ENCODE measurements at regions not wholly inside any gene's neighbourhood (a gene's known extent, or its start where the extent isn't known, plus 50 kb on each side); places are given as distances from the start of the nearest gene placed in this dataset.
"Not testable (repeated sequence)": the region's sequence is repeated elsewhere in the genome, so short reads cannot be mapped to it uniquely, and the experiment has no call there.

DNA sequence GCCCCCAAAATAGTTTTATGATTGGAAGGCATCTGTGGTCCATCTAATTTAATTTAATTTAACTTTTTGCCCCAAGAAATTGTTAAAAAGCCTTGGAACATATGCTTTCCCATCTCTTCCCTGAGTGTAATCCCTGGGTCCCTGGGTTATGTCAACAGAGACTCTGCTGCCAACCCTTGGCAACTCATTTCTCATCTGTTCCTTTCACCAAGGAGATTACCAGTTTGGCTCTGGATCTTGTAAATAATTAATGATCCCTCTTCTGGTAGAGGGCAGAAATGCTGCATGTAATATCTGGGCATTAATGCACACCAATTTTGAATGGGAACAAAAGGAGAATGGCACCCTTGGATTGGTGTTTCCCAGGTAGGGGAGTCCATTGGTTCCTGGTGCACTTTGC is 514.2 kb downstream of the CCSER2 start:
- DNase-seq (ENCODE audit: low read depth in 4 of 4, low spot score in 2 of 4): no peak

GRCh38 chr10:84844461-84844860 is 516.1 kb downstream of the CCSER2 start:
- no peak for DNase-seq (ENCODE audit: low read depth in 4 of 4, low spot score in 2 of 4)

- DNase-seq (ENCODE audit: low read depth in 4 of 4, low spot score in 2 of 4): no peak
Observed at GRCh38 chr10:84845628-84846261, 517.4 kb downstream of the CCSER2 start.

GRCh38 chr10:84846658-84847316 is 518.4 kb downstream of the CCSER2 start:
- DNase-seq (ENCODE audit: low read depth in 4 of 4, low spot score in 2 of 4): no peak

GRCh38 chr10:84848967-84849366 is 520.6 kb downstream of the CCSER2 start:
- DNase-seq (ENCODE audit: low read depth in 4 of 4, low spot score in 2 of 4): no peak

GRCh38 chr10:84850826-84851225 is 522.4 kb downstream of the CCSER2 start:
- no peak for DNase-seq (ENCODE audit: low read depth in 4 of 4, low spot score in 2 of 4)

DNA sequence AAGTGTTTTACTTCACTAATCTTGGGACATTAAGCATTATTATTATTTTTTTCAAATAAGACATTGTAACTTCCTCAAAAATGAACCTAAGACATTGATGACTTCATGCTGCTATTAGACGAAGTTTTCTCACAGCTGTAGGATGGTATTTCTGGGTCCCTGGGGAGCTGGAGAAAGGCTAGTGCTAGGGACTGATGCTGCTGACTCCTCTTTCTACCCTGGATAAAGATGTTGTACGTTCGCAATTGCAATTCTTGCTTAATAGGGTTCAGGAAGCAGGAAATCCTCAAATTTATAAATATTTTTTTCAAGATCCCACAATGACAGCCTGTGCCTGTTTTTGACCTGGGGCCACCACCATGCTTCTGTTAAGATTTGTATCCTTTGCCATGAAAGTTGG is 526.0 kb downstream of the CCSER2 start:
- DNase-seq (ENCODE audit: low read depth in 4 of 4, low spot score in 2 of 4): no peak

DNA sequence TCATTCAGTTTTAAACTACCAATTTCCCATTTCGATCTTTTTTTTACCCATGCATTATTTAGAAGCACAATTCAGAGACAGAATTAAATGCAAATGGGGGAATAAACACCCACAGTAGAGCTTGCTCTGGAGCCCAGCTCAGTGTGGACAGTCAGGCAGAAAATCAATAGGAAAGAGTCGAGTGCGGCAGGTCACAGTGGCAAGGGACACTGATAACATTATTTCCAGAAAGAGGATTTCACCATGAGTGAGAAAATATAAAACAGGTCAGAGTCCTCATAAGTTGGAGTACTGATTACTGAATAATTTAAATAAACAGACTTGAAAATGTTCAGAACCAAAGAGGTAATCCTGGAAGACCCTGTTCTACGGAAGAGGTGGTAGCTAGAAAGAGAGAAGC is 532.5 kb downstream of the CCSER2 start:
- no peak for DNase-seq (ENCODE audit: low read depth in 4 of 4, low spot score in 2 of 4)

GRCh38 chr10:84862551-84862950 is 534.2 kb downstream of the CCSER2 start:
- DNase-seq (ENCODE audit: low read depth in 4 of 4, low spot score in 2 of 4): no peak

GRCh38 chr10:84863675-84864074 is 535.3 kb downstream of the CCSER2 start:
- no peak for DNase-seq (ENCODE audit: low read depth in 4 of 4, low spot score in 2 of 4)

GRCh38 chr10:84876116-84876999 is 548.0 kb downstream of the CCSER2 start:
- no peak for DNase-seq (ENCODE audit: low read depth in 4 of 4, low spot score in 2 of 4)

DNA sequence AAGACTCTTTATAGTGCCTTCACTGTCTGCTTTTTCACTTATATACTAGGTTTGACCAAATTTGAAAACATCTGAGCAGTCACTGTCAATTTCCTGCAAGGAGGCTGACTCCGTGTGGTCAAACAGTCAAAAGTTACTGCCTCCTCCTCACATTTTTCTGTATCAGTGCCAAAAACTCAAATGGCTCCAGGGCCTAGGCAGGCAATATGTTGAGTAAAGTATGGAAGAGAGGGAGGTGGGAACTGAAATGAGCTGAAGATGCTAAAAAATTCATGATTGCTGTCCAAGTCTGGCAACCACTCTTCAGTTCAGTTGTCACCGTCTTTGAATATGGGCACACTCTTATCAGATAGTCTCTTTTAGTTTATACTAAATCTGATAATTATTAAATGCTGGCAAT is 551.6 kb downstream of the CCSER2 start:
- no peak for DNase-seq (ENCODE audit: low read depth in 4 of 4, low spot score in 2 of 4)

DNA sequence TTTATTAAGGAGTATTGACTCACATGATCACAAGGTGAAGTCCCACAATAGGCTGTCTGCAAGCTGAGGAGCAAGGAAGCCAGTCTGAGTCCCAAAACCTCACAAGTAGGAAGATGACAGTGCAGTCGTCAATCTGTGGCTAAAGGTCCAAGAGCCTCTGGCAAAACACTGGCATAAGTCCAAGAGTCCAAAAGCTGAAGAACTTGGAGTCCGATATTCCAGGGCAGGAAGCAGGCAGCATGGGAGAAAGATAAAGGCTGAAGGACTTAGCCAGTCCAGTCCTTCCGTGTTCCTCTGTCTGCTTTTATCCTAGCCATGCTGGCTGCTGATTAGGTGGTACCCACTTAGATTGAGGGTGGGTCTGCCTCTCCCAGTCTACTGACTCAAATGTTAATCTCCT is 553.3 kb downstream of the CCSER2 start:
- not testable (repeated sequence) for DNase-seq (ENCODE audit: low read depth in 4 of 4, low spot score in 2 of 4)

DNA sequence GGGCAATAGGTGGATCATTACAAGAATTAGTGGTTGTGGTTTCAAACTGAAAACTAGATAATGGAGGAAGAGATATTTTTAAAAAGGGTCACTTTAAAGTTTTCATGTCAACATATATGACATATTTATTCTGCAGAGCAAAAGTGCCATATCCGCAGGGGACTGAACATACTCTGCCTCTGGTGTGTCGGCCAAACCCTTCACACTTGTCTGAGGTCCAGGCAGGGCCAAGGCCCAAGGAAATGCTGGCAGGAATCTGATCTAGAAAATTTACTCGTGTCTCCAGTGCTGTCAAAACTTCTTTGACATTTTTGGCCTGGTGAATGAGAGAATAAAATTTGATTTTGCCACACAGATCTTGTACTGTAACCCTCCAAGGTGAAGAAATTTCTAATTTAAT is 562.3 kb downstream of the CCSER2 start:
- DNase-seq (ENCODE audit: low read depth in 4 of 4, low spot score in 2 of 4): no peak

DNA sequence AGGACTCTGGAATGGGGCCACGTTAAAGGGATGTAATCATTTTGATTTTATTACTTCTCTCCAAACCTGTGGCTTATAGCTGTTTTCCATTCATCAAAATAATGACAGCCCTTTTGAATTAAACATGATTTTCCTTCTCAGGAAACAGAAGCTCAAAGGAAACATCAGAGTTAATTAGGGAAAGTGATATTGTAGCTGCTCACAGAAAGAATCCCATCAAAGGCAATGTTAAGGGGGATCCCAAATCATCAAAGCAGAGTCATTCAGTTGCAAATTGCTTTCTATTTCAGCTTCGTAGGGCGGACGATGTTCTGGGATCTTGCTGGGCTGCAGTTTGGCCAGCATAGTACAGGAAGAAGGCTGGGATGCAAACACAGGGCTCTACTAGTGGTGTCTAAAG is 563.2 kb downstream of the CCSER2 start:
- DNase-seq (ENCODE audit: low read depth in 4 of 4, low spot score in 2 of 4): no peak

GRCh38 chr10:84895541-84895940 is 567.2 kb downstream of the CCSER2 start:
- no peak for DNase-seq (ENCODE audit: low read depth in 4 of 4, low spot score in 2 of 4)

GRCh38 chr10:84896909-84897308 is 568.5 kb downstream of the CCSER2 start:
- no peak for DNase-seq (ENCODE audit: low read depth in 4 of 4, low spot score in 2 of 4)

GRCh38 chr10:84899268-84899667 is 570.9 kb downstream of the CCSER2 start:
- no peak for DNase-seq (ENCODE audit: low read depth in 4 of 4, low spot score in 2 of 4)

DNA sequence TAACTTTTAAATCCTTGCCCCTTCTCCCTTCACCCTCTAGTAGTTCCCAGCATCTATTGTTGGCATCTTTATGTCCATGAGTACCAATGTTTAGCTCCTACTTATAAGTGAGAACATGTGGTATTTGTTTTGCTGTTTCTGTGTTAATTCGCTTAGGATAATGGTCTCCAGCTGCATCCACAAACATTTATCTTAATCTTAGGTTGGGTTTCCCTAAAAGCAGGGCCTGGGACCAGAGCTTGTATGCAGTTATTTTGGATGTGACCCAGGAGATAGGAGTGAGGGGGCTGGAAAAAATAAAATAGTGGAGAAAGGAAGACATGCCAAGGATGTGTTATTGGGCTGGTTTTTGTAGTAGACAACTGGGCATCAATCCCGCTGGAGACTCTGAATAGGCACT is 571.8 kb downstream of the CCSER2 start:
- DNase-seq (ENCODE audit: low read depth in 4 of 4, low spot score in 2 of 4): no peak

DNA sequence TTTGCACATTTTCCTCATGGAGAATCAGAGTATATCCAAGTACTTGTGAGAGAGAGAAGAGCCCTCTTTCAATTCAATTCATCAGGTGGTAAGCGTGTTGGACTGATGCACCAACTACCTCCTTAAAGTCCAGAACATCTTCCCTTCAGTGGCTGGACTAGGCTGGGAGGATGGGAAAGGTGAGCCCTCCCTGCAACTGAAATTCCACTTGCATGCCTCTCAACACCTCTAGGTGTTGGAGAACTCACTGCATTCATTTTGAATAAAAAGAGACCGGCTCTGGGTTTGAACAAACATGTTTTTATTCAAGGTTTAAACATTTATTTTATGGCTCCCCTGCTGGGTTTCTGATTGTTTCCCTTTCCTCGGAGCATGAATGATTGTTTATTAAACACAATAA is 573.5 kb downstream of the CCSER2 start:
- no peak for DNase-seq (ENCODE audit: low read depth in 4 of 4, low spot score in 2 of 4)

DNA sequence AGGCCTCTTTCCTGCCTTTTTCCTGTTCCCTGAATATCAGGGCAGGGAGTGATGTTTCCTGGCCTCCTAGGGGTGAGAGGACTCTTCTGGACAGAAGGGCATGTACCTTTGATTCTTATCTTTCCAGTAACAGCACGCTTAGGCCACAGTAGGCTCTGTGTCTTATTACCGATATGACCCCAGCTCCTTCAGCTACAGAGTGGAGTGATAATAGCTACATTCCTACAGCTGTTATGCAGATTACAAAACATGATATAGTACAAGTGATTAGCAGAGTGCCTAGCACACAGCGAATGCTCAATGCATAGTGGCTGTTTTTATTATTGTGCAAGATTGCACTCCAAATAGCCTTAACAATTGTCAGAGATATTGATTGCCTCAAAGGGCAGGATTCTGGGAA is 574.2 kb downstream of the CCSER2 start:
- no peak for DNase-seq (ENCODE audit: low read depth in 4 of 4, low spot score in 2 of 4)

GRCh38 chr10:84903320-84903719 is 574.9 kb downstream of the CCSER2 start:
- DNase-seq (ENCODE audit: low read depth in 4 of 4, low spot score in 2 of 4): no peak
